ENCODE measurements at regions not wholly inside any gene's neighbourhood (a gene's known extent, or its start where the extent isn't known, plus 50 kb on each side); places are given as distances from the start of the nearest gene placed in this dataset.
"Not testable (repeated sequence)": the region's sequence is repeated elsewhere in the genome, so short reads cannot be mapped to it uniquely, and the experiment has no call there.

DNA sequence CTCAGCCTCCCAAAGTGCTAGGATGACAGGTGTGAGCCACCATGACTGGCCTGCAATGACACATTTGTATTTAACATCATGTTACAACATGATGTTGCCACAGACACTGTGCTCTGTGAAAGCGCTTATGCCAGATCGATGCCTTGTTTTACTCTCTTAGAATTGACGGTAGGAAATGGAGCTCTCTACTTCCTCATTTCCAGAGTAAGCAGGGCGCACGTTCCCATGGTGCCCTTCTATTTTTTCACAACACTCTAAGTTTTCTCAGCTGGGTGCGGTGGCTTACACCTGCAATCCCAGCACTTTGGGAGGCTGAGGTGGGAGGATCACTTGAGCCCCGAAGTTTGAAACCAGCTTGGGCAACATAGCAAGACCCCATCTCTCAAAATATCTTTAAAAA, 60.7 kb upstream of the DHRSX start:
- no peak for DNase-seq

DNA sequence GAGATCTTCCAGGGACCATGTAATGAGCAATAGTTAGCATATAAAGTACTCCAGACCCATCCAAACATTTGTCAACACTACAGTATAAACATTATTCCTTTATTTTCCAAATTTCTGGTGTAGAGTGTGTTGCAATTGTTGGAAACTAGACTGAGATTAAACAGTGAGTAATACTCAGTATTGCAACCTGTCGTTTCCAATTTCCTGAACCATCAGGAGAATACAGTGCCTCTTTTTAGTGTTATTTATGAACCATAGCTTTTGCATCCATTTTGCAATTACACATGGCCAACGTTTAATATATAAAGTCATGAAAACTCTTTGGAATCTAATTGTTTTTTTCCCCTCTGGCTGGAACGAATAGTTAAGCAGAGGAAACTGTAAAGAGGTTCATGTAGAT, 58.3 kb upstream of the DHRSX start:
- DNase-seq = no peak

DNA sequence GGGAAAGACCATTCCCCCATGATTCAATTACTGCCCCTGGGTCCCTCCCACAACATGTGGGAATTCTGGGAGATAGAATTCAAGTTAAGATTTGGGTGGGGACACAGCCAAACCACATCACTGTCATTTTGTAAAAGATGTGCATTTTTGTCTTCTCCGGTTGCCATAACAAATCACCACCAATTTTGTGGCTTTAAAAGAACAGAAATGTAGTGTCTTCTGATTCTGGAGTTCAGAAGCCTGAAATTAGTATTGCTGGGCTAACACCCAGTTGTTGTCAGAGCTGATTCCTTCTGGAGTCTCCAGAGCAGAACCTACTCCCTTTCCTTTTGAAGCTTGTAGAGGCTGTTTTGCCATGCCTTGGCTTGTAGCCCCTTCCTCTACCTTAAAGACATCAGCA, 54.1 kb upstream of the DHRSX start:
- DNase-seq = no peak

DNA sequence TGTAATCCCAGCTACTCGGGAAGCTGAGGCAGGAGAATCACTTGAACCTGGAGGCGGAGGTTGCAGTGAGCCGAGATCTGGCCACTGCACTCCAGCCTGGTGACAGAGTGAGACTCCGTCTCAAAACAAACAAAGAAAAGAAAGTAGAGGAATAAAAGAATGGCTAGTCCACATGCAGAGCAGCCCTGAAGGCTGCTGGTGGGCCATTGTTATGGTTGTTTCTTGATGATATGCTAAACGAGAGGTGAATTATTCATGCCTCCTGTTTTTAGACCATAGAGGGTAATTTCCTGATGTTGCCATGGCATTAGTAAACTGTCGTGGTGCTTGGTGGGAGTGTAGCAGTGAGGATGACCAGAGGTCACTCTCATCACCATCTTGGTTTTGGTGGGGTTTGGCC, 53.3 kb upstream of the DHRSX start:
- not testable (repeated sequence) for DNase-seq

DNA sequence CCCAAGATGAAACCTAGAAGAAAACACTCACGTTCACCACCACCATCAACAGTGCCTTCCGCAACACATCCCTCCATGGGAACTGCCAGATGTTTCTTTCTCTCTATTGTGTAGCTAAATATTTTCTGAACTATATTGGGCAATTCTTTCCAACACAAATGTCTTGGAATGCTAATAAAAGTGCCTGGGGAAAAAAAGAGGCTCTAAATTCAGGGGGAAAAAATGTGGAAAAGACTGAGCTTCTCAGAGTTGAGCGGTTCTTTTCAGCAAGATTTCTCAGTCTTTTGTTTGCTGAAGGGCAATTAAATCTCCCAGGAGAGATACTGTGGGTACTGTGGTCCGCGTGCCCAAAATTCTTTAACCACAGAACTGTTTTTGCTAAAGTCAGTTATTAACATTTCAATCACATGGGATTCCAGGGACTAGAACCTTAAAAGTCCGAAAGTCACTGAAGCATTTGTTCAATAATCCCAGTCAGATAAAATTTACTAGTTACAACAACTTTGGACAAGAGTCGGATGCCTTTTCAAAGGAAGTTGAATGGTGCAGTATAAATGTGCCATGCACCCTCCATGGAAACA, 51.9 kb upstream of the DHRSX start:
- peak; percentile 7 for DNase-seq

DNA sequence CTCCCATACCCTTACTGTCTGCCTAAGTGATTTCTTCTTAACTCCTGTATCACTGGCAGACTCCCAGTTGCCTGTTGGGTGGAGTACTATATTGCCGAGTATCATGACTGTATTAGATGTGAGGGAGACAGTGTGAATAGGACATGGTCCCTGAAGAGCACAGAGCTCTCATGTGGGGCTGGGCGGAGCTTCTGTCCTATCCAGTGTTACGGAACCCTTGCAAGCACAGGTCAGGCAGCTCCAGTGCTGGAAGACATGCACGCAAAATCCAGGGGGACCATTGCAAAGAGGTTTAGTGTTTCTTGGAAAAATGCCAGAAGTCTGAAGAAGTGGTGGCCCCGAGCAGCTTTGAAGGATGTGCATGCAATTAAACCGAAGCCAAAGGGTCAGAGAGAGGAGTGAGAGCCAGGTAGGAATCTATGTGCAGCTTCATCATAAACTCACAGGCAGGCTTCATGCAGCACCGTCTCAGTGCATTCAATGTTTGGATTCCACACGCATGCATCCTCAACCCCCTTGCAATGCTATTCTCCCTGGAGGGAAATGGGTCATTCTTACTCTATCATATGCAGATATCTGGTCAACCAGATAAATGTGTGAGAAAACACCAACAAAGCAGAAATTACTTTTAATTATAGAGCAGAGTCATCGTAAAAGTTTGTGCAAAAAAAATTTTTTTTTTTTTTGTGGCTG, 49.7 kb upstream of the DHRSX start:
- peak; percentile 91 for DNase-seq
